GM19193 (cell line): ENCODE measurements at regions not wholly inside any gene's neighbourhood (a gene's known extent, or its start where the extent isn't known, plus 50 kb on each side); places are given as distances from the start of the nearest gene placed in this dataset.

ENCODE experiments used
- POLR2A ChIP-seq: IDR thresholded peaks from 4 replicates; pipeline ENCODE4 v1.6.1; 2011; ENCODE audit not compliant: insufficient read depth, insufficient read length; ENCODE audit errors: extremely low read depth

DNA sequence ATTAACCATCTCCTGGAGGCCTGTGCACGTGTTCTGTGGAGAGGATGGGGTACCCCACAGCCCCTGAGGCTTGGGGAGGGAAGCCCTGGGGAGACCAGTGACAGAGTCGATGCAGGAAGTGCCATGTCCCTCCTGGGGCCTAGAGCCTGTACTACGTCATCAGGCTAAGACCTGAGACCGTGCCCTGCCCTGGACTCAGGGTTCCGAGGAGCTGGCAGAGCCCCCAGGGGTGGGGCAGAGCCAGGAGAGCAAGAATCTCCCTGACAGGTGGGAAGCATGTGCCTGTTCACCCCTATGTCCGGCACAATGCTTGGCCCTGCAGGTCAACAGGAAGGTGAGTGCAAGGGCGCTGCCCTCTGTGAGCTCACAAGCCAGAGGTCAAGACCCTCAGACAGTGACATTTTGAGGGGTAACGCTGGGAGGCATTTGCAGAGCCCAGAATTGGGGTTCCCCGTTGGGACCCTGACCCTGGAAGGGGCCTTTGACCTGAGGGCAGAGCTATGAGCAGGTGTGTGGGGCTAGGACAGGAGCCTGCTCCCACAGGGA is 781.6 kb downstream of the BRD1 start:
- no peak for TF ChIP-seq POLR2A

DNA sequence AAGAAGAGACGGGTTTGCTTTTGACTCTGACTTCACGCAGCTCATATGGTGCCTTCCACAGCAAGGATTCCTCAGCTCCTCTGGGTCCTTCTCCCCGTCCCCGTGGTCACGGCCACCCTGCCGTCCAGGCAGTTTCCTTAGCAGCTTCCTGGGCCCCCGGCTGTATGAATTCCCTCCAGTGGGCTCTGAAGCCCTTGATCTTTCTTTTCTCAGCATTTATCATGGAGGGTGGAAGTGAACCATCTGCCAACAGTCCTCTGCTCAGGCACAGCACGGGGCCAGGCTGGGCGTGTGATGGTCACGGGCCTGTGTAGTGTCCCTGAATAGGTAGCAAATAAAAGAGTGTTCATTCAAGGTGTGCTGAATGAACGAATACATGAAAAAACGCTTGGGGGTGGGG is 782.4 kb downstream of the BRD1 start:
- TF ChIP-seq POLR2A: no peak

DNA sequence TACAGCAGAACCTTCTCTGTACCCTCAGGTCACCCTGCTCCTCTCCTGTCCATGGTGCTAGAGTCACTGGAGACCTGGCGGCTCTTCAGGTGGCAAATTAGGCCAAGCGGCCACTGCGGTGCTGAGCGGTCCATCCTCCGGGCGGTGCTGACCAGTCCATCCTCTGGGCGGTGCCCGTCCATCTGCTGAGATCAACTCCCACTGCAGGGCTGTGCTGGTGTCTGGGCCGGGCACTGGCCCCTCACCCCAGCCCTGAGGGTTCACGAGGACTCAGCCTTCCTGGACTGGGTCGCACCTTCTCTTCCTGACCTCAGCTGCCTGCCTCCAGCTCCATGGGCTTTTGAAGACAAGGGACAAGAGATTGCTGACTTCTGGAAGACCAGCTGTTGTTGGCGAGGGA is 782.9 kb downstream of the BRD1 start:
- no peak for TF ChIP-seq POLR2A

DNA sequence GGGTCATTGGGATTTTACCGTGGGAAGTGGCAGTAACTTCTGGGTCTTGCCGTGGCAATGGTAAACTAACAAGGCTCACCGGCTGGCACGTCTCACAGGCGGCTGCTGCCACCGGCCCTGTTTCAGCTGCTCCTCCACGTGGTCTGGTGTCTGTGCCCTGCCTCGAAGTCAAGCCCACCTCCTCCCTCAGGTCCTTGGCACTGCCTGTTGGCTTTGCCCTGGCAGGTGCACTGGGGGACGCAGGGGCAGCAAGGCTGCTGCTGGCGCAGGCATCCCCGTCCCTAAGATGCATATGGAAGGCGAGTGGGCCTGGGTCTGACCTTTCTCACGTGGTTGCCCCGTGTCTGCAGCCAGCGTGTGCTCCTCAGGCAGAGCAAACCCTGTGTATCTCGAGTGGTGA is 783.6 kb downstream of the BRD1 start:
- TF ChIP-seq POLR2A: no peak

DNA sequence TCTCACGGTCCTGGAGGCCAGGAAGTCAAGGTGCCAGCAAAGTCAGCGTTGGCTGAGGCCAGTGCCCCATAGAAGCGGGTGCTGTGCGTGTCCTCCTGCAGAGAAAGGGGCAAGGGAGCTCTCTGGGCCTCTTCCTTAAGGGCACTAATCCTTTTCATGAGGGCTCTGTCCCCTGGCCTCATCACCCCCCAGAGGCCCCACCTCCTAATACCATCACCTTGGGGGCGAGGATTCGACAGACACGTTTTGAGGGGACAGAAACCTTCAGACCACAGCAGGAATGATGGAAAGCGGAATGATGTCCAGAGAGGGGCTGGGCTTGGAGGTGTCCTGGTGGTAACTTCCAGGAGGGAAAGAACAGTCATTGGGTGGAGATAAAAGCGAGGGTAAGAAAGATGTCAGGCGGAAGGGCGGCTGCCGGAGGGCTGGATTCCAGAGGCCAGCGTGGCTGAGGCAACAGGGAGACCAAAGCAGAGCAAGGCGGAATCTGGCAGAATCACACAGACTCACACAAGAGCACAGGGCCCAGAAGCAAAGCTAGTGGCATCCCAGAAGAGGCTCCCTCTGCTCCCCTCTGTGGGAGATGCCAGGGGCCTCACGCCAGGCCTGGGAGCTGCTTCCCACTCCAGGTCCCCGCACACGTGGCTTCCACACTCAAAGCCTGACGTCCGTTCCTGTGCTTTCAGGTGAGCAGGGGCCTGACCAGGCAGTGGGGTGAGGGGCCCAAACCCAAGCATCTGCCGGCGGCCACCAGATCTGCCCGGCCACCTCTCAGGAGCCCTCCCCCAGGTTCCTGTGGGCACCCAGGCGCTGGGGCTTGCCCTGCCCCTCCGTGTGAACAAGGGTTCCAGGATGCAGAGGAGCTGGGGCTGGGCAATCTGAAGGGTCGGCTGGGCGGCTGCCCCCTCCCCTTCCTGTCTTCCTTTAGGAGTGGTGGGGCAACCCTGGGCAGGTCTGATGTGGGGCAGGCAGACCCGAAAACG is 784.5 kb downstream of the BRD1 start:
- TF ChIP-seq POLR2A: no peak

DNA sequence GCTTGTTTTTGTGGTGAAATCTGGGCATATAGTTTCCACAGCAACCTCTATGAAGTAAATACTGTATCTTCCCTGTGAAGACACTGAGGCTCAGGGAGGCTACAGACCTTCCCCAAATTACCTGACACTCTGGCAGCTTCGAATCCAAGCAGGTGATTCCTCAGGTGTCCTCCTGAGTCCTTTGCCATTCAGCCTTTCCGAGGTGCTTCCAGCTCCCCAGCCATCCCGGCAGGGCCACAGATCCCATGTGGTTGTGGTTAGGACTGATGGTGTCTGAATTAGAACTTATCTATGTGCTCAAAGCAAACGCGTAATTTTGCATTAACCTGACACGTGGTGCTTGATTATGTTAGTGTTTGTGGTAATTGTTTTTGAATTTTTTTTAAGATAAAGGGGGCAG is 785.6 kb downstream of the BRD1 start:
- no peak for TF ChIP-seq POLR2A

DNA sequence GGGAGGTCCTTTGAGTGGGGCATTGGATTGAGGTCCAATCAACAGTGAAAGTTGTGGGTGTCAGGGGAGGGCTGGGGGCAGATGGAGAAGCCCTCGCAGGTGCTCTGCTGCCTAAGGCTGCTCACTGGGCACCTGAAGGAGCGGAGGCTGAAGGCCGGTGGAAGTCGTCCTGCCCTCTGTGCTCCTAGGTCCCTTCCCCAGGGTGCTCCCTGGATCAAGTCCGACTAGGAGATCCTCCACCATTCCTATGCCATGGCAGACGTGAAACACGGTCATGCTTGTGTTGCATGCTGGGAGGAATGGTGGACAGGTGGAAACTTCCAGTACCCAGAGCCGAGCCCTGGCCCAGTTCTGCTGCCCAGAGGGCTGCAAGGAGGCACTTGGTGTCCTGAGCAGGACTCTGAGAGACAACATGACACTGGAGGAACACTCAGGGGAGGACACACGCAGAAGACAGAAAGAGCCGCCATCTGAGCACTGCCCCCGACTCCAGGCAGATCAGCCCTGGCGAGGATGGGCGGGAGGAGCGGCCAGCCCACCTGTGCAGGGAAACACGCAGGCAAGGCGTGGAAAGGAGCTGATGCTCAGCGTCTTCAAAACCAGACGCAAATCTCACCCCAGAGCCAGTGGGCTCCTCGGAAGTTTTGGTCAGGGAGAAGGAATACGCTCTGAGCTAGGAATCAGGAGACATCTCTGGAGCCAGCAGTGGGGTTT is 786.8 kb downstream of the BRD1 start:
- TF ChIP-seq POLR2A: no peak

DNA sequence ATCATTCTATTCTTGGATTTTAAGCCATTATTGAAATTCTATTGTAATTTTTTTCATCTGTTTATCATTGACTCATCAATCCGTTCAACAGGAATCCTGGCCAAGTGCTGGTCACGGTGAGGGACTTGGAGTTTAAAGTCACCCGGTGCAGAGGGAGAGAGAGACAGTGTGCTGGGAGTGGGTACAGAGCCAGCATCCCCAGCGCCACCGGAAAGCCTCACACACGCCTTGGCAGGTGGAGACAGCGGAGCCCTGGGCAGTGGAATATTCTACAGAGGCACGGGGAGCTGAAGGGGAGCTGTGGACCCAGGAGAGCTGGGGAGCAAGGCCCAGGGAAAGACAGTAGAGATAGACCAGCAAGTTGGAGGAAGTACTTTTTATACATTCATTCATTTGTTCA is 787.6 kb downstream of the BRD1 start:
- TF ChIP-seq POLR2A: no peak

DNA sequence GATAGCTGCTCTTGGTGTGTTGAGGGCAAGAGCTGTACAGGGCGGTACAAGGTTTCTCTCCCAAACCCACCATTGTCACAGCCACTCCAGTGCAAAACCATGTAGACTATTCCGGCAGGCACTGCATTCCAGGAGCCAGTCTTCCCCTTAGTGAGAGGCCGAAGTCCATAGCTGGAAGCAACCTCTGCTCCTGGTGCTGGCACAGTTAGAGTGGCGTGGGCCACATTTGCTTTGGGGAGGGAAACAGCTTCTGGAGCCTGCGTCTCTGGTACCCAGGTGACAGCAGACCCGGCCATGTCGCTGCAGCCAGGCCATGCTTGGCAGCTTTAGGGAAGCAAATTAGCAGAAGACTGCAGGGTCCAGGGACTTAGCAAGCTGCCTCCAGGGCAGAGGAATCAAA is 788.0 kb downstream of the BRD1 start:
- no peak for TF ChIP-seq POLR2A

DNA sequence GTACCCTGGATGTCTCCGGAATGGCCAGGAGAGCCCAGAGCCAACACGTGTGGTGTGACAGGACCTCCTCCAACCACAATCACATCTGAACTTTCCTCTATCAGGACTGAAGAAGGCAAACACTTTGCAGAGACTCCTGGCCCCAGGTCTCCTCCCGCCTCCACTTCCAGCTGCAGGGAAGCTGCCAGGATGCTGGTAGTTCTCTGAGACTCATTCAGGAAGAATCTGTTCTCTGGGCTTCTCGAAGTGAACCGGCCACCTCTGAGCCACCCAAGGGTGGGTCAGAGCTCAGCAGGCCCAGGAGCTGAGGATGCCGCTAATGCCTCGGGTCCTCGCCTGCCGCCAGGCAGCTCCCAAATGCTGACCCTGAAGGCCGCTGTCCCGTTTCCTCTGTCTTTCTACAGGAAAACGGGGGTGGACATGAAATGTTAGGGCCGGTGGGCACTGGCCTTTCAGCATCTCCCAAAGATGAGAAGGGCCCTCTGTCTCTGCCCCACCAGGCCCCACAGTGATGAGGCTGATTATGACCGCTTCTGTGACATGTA is 789.9 kb downstream of the BRD1 start:
- TF ChIP-seq POLR2A: no peak

DNA sequence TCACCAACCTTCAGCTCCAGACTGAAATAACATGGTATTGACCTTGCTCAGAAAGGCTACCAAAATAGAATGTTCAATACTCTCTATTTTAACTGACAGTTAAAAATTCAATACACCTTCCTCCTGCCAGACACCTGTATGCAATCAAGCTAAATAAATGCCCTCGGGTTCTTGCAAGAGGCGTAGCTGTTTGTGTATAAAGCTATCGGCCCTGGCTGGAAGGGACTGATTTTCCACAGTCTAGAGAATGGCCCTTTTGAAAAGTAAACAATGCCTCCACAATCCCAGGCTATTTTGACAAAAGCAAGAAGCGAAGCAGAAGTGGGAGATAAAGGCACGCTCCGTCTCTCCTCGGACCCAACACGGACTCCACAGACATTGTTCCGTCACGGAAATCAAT is 791.2 kb downstream of the BRD1 start:
- TF ChIP-seq POLR2A: no peak

DNA sequence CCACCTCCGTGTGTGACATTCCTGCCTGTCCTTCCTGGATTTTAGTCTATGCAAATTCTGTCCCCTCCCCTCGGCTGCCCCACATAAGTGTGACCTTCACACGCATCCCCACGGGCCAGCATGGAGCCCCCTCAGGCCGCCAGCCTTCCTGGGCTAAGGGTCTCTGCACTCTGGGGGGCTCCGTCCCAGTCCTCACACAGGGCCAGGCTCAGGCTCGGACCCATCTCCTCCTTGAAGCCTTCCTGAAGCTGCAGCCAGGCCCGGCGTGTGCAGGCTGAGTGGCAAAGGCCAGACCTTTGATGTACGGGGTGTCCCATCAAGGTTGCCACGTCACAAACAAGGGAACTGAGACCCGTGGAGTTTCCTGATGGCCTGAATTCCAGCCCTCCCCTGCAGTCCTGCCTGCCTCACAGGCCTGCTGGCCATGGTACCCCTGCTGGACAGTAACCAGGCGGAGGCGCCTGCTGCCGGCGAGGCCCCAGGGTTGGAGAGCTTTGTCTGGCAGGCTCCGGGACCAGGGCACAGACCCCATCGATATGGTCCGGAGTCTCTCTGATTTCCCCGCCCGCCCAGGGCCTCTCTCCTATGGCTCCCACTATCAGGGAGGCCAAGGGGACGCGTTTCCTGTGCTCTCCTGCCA is 791.7 kb downstream of the BRD1 start:
- no peak for TF ChIP-seq POLR2A

DNA sequence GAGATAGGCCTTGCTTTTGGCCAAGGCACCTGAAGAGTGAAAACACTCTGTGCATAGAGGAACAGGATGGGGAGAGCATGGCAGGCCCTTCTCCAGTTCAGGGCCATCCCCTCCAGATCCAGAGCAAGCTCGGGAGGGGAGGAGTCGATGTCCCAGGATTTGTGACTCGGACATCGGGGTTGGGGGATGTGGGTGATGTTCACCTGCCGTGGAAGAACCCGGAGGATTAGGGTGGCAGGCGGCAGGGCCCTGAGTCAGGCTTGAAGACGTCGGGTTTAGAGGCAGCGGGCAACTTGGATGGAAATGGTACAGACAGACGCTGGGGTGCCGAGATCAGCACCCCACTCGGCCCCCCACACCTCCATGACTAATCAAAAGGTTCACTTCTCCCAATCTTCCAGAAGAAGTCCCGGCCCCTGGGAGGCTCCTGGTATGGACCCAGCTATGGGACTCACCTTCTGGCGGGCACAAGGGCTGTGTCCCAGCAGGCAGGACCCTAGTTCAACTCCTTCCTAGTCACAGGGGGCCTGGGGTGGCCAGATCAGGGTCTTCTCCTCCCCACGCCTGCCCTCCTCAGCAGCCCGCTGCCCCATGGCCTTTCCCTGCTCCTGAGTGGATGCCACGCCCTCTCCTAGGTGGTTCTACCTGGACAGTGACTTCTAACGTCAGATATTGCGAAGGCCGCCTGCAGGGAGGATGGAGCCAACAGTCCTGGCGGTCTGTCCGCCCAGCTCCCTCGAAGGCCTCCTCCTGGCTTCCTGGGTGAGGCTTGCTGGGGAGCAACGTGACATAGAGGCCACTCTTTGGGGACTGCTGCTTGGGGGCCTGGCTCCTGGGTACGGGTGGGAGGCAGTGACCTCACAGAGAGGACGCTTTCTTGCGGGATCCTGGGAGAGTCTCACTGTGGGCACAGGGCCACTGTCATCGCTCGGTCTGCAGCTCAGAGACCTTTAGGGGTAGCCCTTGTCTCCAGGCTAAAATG is 792.5 kb downstream of the BRD1 start:
- TF ChIP-seq POLR2A: no peak

DNA sequence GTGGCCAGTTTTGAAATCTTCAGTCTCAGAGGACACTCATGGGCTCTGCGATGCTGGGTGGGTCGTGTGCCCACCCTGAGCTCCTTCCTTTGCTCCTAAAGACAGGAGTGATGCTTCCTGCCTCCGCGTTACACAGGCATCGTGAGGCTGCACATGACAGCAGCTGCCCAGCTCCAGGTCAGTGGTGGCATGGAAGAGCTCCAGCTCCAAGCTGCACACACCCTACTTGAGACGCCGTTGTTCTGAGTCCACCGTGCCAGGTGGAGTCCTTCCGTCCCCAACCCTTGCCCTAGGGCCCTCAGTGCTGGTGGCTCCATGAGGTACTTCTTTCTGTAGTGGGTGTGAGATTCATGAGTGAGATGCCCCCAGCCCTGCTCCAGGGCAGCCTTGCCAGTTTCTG is 794.1 kb downstream of the BRD1 start:
- no peak for TF ChIP-seq POLR2A
